GM10248 (cell line): ENCODE measurements at regions not wholly inside any gene's neighbourhood (a gene's known extent, or its start where the extent isn't known, plus 50 kb on each side); places are given as distances from the start of the nearest gene placed in this dataset.
"Not testable (repeated sequence)": the region's sequence is repeated elsewhere in the genome, so short reads cannot be mapped to it uniquely, and the experiment has no call there.

Source experiments
- CTCF ChIA-PET: fragments of 300-600 bp; sonication (Branson Sonifier 250); formaldehyde crosslinking; extraction: SDS; loops from one replicate; lab custom pipeline; 2021; ENCODE audit warnings: antibody characterized with exemption; lab: Yijun Ruan, JAX
- POLR2A ChIA-PET: fragments of 350-650 bp; sonication (Branson Sonifier 250); formaldehyde crosslinking; extraction: SDS; loops from one replicate; lab custom pipeline; 2020; ENCODE audit warnings: antibody characterized with exemption; lab: Yijun Ruan, JAX
- DNase-seq: peaks from one replicate; pipeline ENCODE4 v3.0.0; 2012; ENCODE audit errors: extremely low spot score
- TF ChIP-seq, protein P1 (sequence below): IDR thresholded peaks from 2 replicates; pipeline ENCODE4 v1.5.1; 2012; ENCODE audit warnings: mild to moderate bottlenecking, low read depth; ENCODE audit errors: extremely low read depth, missing control alignments, control extremely low read depth

GRCh38 chr10:57336865-57337264, 930.8 kb downstream of the IPMK start:
- POLR2A ChIA-PET = no interaction called here
- CTCF ChIA-PET = interaction anchor here (1.8 to 4.6 kb wide), 2 partner anchors 10 to 321 kb away, joined by 4 to 29 read pairs; no protein-coding TSS in a partner anchor
- TF ChIP-seq, protein P1, sequence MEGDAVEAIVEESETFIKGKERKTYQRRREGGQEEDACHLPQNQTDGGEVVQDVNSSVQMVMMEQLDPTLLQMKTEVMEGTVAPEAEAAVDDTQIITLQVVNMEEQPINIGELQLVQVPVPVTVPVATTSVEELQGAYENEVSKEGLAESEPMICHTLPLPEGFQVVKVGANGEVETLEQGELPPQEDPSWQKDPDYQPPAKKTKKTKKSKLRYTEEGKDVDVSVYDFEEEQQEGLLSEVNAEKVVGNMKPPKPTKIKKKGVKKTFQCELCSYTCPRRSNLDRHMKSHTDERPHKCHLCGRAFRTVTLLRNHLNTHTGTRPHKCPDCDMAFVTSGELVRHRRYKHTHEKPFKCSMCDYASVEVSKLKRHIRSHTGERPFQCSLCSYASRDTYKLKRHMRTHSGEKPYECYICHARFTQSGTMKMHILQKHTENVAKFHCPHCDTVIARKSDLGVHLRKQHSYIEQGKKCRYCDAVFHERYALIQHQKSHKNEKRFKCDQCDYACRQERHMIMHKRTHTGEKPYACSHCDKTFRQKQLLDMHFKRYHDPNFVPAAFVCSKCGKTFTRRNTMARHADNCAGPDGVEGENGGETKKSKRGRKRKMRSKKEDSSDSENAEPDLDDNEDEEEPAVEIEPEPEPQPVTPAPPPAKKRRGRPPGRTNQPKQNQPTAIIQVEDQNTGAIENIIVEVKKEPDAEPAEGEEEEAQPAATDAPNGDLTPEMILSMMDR = no peak
- DNase-seq = no peak

- TF ChIP-seq, protein P1 = no peak
- ChIA-PET POLR2A (no interaction called here), CTCF (interaction anchor here (1.8 to 4.6 kb wide), 2 partner anchors 10 to 321 kb away, joined by 4 to 29 read pairs; no protein-coding TSS in a partner anchor)
- no peak for DNase-seq
Observed at GRCh38 chr10:57336341-57336740, 931.4 kb downstream of the IPMK start.

GRCh38 chr10:57334523-57334922, 933.2 kb downstream of the IPMK start:
- CTCF ChIA-PET = interaction anchor here (4.6 kb wide), 1 partner anchor 323 kb away, joined by 29 read pairs; no protein-coding TSS in a partner anchor
- POLR2A ChIA-PET = no interaction called here
- TF ChIP-seq, protein P1 = no peak
- DNase-seq = no peak

DNA sequence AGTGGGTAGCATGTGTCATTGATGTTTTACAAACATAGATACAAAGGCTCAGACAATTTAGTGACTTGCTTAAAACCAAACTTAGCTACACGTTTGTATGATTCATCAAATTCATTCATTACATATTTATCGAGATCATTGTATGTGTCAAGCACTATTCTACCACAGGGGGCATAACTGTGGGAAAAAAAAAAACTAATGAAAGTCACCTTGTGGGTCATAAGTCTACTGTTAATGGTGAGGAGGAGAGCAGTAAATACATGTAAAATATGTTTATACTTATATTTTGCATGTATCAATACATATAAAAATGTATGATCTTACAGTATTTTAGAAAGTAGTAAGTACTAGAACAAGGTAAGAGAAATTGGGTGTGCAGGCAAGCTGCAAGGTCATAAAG, 933.8 kb downstream of the IPMK start:
- no peak for DNase-seq
- TF ChIP-seq, protein P1 = no peak
- CTCF ChIA-PET = no interaction called here
- POLR2A ChIA-PET = no interaction called here

- CTCF ChIA-PET = interaction anchor here (1.5 kb wide), 1 partner anchor 11 kb away, joined by 3 read pairs; no protein-coding TSS in a partner anchor
- POLR2A ChIA-PET, DNase-seq: not testable (repeated sequence)
Observed at GRCh38 chr10:57321400-57321854, 946.3 kb downstream of the IPMK start.

GRCh38 chr10:57320416-57320815, 947.3 kb downstream of the IPMK start:
- POLR2A ChIA-PET = no interaction called here
- no peak for DNase-seq
- CTCF ChIA-PET = interaction anchor here (1.5 kb wide), 1 partner anchor 10 kb away, joined by 3 read pairs; no protein-coding TSS in a partner anchor
- TF ChIP-seq, protein P1 = no peak

DNA sequence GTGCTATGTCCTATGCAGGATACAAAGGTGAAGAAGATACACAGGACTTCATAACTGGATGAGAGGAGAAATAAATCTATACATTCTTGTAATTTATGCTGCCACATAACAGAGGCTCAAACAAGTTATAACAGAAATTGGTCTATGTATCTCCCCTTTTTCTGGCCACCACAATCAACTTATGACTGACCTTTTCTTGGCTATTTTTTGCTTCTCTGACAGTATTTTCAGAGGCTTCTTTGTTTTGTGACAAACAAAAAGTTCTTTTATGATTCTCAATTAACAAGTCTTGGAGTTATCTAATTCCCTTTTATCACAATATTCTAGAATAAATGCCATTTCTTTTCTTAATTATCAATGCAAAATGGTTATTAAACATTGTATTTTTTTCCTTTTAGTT, 953.0 kb upstream of the ZWINT start:
- DNase-seq = no peak
- ChIA-PET POLR2A (no interaction called here), CTCF (no interaction called here)
- TF ChIP-seq, protein P1 = no peak
